Tongue (tissue), 1 donor: ENCODE measurements at regions not wholly inside any gene's neighbourhood (a gene's known extent, or its start where the extent isn't known, plus 50 kb on each side); places are given as distances from the start of the nearest gene placed in this dataset.
A peak's percentile ranks its signal among the peaks of the same experiment; 100 is the strongest.

Source experiments
- DNase-seq: peaks from one replicate; pipeline ENCODE4 v3.0.0-alpha.2; 2015

DNA sequence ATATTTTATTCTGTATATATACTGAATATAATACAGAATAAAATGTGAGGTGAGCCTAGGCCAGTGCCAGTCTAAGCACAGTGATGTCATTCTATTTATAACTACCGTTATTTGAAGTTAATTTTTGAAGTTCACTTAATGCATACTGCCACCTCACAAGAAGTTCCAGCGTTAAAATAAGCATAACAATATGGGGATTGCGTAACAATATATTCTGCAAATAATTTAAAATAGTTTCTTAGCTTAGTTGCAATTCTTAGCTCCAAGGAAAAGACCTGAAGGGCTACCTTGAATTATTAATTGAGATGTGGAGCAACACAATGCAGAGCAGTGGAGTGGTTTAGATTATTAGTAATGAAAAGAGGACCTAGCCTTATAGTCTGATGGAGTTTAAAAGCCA lies 390.5 kb upstream of the ROBO1 start:
- DNase-seq: no peak

DNA sequence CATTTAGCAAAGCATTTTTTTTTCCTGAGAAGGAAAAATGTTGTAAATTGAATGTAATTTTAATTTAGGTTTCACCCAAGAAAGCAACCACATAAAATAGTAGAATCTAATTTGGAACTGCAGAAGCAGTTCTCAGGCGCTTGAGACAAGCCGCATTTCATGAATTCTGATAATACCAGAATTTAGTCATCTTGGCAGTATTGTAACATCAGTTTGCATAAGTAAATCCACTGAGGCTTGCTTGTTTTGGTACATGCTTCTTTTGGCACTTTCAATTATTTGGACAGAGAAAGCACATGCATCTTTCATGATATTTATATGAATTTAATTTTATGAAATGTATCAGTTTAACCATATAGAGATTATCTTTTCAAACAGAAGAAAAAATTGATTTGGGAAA lies 389.7 kb upstream of the ROBO1 start:
- no peak for DNase-seq

- DNase-seq: no peak
Measured at GRCh38 chr3:80152692-80153091, 384.9 kb upstream of the ROBO1 start.

DNA sequence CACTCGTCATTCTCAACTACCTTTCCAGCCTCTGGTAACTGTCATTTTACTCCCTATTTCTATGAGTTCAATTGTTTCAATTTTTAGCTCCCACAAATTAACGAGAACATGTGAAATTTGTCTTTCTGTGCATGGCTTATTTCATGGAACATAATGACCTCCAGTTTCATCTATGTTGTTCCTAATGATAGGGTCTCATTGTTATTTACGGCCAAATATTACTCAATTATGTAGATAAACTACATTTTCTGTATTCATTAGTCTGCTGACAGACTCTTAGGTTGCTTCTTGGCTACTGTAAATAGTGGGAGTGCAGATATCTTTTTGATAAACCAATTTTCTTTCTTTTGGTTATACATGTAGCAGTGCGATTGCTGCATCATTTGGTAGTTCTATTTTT lies 374.9 kb upstream of the ROBO1 start:
- no peak for DNase-seq

GRCh38 chr3:80141557-80141956 lies 373.8 kb upstream of the ROBO1 start:
- DNase-seq: no peak

- no peak for DNase-seq
Measured at GRCh38 chr3:80116281-80116680, 348.5 kb upstream of the ROBO1 start.

DNA sequence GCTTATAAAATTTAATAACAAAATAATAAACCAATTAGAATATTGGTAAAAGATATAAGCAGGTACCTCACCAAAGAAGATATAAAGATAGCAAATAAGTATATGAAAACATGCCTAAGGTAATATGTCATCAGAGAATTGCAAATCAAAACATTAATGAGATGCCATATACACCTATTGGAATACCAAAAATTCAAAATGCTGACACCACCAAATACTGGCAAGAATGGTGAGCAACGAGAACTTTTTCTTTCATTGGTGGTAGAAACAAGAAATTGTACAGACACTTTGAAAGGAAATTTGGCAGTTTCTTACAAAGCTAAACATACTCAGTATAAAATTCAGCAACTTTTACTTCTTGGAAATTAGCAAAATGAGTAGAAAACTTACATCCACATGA lies 346.9 kb upstream of the ROBO1 start:
- no peak for DNase-seq

DNA sequence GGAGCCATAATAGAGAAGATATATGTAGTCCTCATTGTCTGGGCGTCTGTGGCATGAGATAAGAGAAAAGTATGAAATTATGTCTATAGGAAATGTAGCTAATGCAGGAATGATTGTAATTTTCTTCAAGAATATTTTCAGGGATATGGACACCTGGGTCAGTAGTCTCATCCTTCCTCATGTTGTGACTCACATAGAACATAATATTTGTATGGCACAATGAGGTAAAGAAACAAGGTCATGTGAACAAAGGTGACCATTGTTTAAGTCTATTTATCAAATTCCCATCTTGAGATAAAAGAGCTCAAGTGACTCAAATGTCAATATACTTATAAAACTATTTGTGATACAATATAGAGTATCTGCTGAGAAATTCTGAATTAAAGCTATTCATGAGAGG lies 345.5 kb upstream of the ROBO1 start:
- DNase-seq: no peak

DNA sequence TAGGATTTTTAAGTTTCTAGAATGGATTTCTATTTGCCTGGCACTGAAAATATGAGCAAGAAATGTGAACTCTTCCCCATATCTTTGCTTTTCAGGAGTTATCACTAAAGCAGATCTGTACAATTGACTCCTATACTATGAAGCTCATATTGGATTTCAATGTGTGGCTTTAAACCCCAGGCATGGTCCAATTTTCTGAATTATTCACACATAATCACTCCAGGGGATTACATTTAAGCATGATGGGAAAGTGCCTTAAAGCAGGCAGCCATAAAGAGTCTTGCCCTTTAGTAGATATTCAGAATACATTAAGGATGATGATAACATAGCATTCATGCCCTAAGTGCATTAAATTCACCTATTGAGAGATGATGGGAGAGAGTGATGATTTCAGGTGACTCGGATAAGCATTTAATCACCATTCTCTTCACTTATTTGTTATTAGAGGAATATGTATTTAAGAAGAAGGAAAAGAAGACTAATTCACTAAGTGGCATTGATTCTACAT lies 331.8 kb upstream of the ROBO1 start:
- DNase-seq: no peak

DNA sequence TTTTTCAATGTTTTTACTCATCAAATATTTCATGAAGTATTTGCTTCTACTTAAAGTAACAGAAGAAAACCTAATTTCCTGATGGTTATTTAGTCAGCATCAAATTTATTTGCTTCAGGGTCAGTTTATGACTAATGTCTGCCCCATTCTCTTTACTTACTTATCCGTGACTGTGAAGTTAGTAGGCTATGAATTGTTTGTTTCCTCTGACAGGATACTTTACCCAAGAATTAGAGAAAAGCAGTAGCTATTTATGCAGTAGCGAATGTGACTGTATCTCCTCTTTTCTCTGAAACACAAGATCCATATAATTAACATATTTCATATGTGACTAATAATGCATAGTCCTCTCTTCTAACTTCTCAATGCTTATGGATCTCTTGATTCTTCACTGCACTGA lies 329.9 kb upstream of the ROBO1 start:
- no peak for DNase-seq

DNA sequence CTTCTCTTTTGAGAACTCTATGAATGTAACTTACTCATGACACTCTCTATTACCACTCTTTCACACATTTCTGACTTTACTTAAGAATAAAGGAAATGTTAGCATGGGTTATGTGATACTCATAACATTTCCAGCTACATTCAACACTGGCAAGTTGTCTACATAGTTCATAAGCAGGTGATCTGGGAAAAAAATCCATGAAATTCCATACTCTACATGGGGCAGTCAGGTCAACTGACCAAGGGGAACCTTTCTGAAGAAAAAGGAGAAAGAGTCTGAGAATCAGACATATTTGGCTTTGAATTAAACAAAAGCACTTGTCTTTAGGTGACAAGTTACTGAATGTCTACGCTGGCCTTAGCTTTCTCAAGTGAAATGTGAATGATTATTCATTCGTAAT lies 329.1 kb upstream of the ROBO1 start:
- DNase-seq: no peak

DNA sequence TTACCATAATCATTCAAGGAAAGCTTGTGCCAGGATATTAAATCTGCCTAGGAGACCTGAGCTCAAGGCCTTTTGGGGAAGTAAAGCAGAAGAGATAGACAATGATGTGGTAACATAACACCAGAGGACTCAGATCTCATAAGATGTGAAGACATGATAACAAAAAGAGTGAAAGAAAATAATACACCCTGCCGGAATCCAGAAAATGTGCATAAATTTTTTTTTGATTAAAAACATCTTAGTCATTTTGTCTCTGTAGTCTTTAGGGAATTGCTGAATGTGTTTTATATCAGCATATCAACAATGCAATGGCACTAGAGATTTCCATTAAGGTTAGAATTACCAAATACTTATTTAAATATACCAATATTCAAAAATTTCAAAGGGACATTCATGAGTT lies 326.8 kb upstream of the ROBO1 start:
- no peak for DNase-seq

DNA sequence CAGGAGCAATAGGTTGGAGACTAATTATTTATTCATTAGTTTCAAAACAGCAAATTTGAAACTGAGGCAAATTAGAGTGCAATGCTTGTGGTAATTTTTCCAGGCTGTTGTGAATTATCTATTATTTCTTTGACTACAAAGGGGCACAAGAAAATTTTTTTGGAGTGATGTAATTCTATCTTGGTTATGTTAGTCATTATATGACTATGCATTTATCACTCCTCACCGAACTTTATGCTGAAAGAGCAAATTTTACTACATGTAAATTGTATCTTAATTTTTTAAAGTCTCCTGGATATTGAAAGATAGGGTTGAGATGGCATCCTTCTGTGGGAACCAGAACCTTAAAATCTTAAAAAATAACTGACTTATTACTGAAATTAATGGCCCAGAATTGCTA lies 320.0 kb upstream of the ROBO1 start:
- DNase-seq: no peak

DNA sequence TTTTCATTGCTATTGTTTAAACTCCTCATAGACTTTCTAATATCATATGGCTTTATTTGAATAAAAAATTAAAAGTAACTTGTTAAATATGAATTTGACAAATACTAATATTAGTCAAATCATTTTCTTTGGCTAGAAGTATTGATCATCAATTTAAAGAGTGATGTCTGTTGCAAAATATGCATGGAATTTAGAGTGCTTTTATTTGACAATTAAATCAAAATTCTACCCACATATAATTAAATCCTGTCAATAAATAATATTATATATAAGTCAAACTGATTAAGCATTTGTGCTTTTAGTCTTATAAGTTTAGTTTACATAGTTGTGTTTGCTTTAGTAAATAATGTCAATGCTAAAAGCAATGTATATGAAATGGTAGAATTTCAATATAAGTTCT lies 318.6 kb upstream of the ROBO1 start:
- no peak for DNase-seq

GRCh38 chr3:80079886-80080285 lies 312.1 kb upstream of the ROBO1 start:
- DNase-seq: no peak

- DNase-seq: no peak
Measured at GRCh38 chr3:80068459-80068858, 300.7 kb upstream of the ROBO1 start.

GRCh38 chr3:80063535-80063934 lies 295.7 kb upstream of the ROBO1 start:
- no peak for DNase-seq

GRCh38 chr3:80060664-80061063 lies 292.9 kb upstream of the ROBO1 start:
- DNase-seq: no peak

GRCh38 chr3:80055306-80055705 lies 287.5 kb upstream of the ROBO1 start:
- DNase-seq: no peak

- no peak for DNase-seq
Measured at GRCh38 chr3:80052271-80052670, 284.5 kb upstream of the ROBO1 start.

DNA sequence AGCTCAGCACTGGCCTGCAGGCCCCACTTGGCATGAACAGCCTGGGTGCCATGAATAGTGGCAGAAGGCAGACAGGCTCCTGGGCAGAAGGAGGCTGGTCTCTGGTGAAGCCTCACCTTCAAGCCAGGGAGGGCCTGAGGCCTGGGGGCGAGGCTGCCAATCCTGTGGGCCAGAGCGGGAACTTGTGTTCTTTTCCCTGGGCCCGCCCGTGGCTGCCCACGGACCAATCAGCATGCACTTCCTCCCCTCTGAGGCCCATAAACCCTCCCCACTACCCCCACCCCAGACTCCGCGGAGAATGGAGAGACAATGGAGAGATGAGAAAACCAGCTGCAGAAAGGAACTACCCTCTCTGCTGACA lies 283.8 kb upstream of the ROBO1 start:
- no peak for DNase-seq

- no peak for DNase-seq
Measured at GRCh38 chr3:80050826-80051601, 283.2 kb upstream of the ROBO1 start.

GRCh38 chr3:80043226-80043625 lies 275.4 kb upstream of the ROBO1 start:
- DNase-seq: no peak

- peak; percentile 13 for DNase-seq
Measured at GRCh38 chr3:80040067-80040466, 272.3 kb upstream of the ROBO1 start.

- DNase-seq: no peak
Measured at GRCh38 chr3:80036176-80036575, 268.4 kb upstream of the ROBO1 start.
